ENCODE measurements at regions not wholly inside any gene's neighbourhood (a gene's known extent, or its start where the extent isn't known, plus 50 kb on each side); places are given as distances from the start of the nearest gene placed in this dataset.

DNA sequence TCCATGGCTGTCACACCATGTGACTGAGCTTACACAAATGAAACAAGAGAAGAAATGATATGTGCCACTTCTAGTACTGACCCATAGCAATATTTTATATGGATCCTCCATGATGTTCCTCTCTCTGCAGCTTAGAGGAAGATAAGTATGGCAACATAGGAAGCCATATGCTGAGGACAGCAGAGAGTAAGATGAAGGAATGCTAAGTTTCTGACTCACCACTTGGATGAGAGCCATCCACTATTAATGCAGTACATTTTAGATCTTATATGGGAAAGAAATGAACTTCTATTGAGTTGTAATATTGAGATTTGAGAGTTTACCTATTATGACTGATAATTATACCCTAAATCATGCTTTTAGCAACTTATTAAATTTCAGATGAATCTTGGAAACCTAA is 386.9 kb upstream of the MAOA start:
- Histone ChIP-seq H3K9ac (ENCODE audit: control insufficient read depth, extremely low read depth, insufficient read depth, low read length) (no peak overlapping the region), H2AFZ (ENCODE audit: control insufficient read depth, low read length) (no peak overlapping the region), H3K9me3 (ENCODE audit: control insufficient read depth, low read depth, low read length) (no peaks in the 10 kb centered on the region), H3K27me3 (ENCODE audit: control insufficient read depth, extremely low read depth, insufficient read depth, low read length) (no peaks in the 10 kb centered on the region), H3K27ac (ENCODE audit: control insufficient read depth, insufficient read depth, low read length) (no peak overlapping the region), H3K4me3 (ENCODE audit: control insufficient read depth in 2 of 3, extremely low read depth in 1 of 3, insufficient read depth in 2 of 3, low read depth in 1 of 3, low read length in 3 of 3) (no peak overlapping the region), H3K79me2 (ENCODE audit: control insufficient read depth, insufficient read depth, low read length) (no peaks in the 10 kb centered on the region), H3K9me1 (ENCODE audit: control insufficient read depth, extremely low read depth, insufficient read depth, low read length) (no peaks in the 10 kb centered on the region), H3K4me2 (ENCODE audit: control insufficient read depth, extremely low read depth, insufficient read depth, low read depth, low read length) (no peak overlapping the region), H4K20me1 (ENCODE audit: control insufficient read depth, extremely low read depth, insufficient read depth, low read length) (no peaks in the 10 kb centered on the region), H3K36me3 (ENCODE audit: control insufficient read depth in 2 of 2, extremely low read depth in 1 of 2, insufficient read depth in 2 of 2, low read length in 2 of 2) (no peaks in the 10 kb centered on the region), H3K4me1 (ENCODE audit: control insufficient read depth, extremely low read depth, insufficient read depth, low read length) (no peaks in the 10 kb centered on the region)
- TF ChIP-seq, protein P1, sequence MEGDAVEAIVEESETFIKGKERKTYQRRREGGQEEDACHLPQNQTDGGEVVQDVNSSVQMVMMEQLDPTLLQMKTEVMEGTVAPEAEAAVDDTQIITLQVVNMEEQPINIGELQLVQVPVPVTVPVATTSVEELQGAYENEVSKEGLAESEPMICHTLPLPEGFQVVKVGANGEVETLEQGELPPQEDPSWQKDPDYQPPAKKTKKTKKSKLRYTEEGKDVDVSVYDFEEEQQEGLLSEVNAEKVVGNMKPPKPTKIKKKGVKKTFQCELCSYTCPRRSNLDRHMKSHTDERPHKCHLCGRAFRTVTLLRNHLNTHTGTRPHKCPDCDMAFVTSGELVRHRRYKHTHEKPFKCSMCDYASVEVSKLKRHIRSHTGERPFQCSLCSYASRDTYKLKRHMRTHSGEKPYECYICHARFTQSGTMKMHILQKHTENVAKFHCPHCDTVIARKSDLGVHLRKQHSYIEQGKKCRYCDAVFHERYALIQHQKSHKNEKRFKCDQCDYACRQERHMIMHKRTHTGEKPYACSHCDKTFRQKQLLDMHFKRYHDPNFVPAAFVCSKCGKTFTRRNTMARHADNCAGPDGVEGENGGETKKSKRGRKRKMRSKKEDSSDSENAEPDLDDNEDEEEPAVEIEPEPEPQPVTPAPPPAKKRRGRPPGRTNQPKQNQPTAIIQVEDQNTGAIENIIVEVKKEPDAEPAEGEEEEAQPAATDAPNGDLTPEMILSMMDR (optimal IDR thresholded peaks at IDR 0.05 in 1 of 3, IDR thresholded peaks at IDR 0.05 in 1 of 3, conservative IDR thresholded peaks at IDR 0.05 in 1 of 3; ENCODE audit: extremely low read depth in 1 of 3, insufficient read depth in 2 of 3, low read length in 3 of 3) = no peak
- no peak for TF ChIP-seq EZH2 (IDR thresholded peaks at IDR 0.05; ENCODE audit: low read length)
- FAIRE-seq (no peak), DNase-seq (ENCODE audit: low read depth, low spot score) (no peak)
- dilution Hi-C loops (cut with MboI; ENCODE audit: extremely low pct_ligation_motif_present, low sequenced_read_pairs) = no loop called here

DNA sequence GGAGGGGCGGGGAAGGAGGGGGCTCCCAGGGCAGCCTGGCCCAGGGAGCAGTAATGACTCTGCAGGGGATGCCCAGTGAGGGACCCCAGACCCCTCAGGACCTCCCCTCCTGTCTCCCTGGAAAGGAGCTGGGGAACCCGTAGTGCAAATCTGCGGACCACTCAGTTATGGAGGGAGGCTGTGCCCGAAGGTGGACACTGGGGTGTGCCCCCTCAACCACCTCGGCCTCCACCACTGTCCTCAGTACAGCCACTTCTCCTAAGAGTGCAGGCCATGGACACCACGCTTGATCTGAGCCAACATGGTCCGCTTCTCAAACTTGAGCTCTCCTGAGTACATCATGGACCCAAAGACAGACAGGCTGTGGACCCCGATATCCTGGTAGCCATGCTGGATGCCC is 378.2 kb upstream of the MAOA start:
- Histone ChIP-seq H3K9me1 (ENCODE audit: control insufficient read depth, extremely low read depth, insufficient read depth, low read length) (no peaks in the 10 kb centered on the region), H3K9me3 (ENCODE audit: control insufficient read depth, low read depth, low read length) (peaks cover 4% of the 10 kb centered on the region), H3K4me1 (ENCODE audit: control insufficient read depth, extremely low read depth, insufficient read depth, low read length) (no peaks in the 10 kb centered on the region), H3K27ac (ENCODE audit: control insufficient read depth, insufficient read depth, low read length) (no peak overlapping the region), H2AFZ (ENCODE audit: control insufficient read depth, low read length) (no peak overlapping the region), H3K4me3 (ENCODE audit: control insufficient read depth in 2 of 3, extremely low read depth in 1 of 3, insufficient read depth in 2 of 3, low read depth in 1 of 3, low read length in 3 of 3) (no peak overlapping the region), H4K20me1 (ENCODE audit: control insufficient read depth, extremely low read depth, insufficient read depth, low read length) (no peaks in the 10 kb centered on the region), H3K9ac (ENCODE audit: control insufficient read depth, extremely low read depth, insufficient read depth, low read length) (no peak overlapping the region), H3K79me2 (ENCODE audit: control insufficient read depth, insufficient read depth, low read length) (no peaks in the 10 kb centered on the region), H3K36me3 (ENCODE audit: control insufficient read depth in 2 of 2, extremely low read depth in 1 of 2, insufficient read depth in 2 of 2, low read length in 2 of 2) (no peaks in the 10 kb centered on the region), H3K4me2 (ENCODE audit: control insufficient read depth, extremely low read depth, insufficient read depth, low read depth, low read length) (no peak overlapping the region), H3K27me3 (ENCODE audit: control insufficient read depth, extremely low read depth, insufficient read depth, low read length) (no peaks in the 10 kb centered on the region)
- FAIRE-seq = no peak
- no peak for TF ChIP-seq EZH2 (IDR thresholded peaks at IDR 0.05; ENCODE audit: low read length)
- TF ChIP-seq, protein P1 (optimal IDR thresholded peaks at IDR 0.05 in 1 of 3, IDR thresholded peaks at IDR 0.05 in 1 of 3, conservative IDR thresholded peaks at IDR 0.05 in 1 of 3; ENCODE audit: extremely low read depth in 1 of 3, insufficient read depth in 2 of 3, low read length in 3 of 3) = no peak
- dilution Hi-C loops (cut with MboI; ENCODE audit: extremely low pct_ligation_motif_present, low sequenced_read_pairs) = no loop called here
- no peak for DNase-seq (ENCODE audit: low read depth, low spot score)
